Thyroid gland (tissue), 4 donors: ENCODE measurements at regions not wholly inside any gene's neighbourhood (a gene's known extent, or its start where the extent isn't known, plus 50 kb on each side); places are given as distances from the start of the nearest gene placed in this dataset.

Source experiments
- POLR2A ChIP-seq, 2 donors: fragments of 450-650 bp; IDR thresholded peaks; one replicate each; pipeline ENCODE4 v1.6.1; 2017; ENCODE audit warnings: antibody characterized with exemption in 2 of 2, mild to moderate bottlenecking in 2 of 2, moderate library complexity in 1 of 2
- TF ChIP-seq, protein P1 (sequence below), 6 experiments: fragments of 200-600 bp in 3 of 6; fragments of 450-650 bp in 3 of 6; sonication (generic) in 3 of 6; IDR thresholded peaks; one replicate each; pipeline ENCODE4 v1.5.1; 2016 to 2019; ENCODE audit warnings: antibody characterized with exemption in 6 of 6, mild to moderate bottlenecking in 2 of 6, inconsistent platforms in 1 of 6, moderate library complexity in 1 of 6

DNA sequence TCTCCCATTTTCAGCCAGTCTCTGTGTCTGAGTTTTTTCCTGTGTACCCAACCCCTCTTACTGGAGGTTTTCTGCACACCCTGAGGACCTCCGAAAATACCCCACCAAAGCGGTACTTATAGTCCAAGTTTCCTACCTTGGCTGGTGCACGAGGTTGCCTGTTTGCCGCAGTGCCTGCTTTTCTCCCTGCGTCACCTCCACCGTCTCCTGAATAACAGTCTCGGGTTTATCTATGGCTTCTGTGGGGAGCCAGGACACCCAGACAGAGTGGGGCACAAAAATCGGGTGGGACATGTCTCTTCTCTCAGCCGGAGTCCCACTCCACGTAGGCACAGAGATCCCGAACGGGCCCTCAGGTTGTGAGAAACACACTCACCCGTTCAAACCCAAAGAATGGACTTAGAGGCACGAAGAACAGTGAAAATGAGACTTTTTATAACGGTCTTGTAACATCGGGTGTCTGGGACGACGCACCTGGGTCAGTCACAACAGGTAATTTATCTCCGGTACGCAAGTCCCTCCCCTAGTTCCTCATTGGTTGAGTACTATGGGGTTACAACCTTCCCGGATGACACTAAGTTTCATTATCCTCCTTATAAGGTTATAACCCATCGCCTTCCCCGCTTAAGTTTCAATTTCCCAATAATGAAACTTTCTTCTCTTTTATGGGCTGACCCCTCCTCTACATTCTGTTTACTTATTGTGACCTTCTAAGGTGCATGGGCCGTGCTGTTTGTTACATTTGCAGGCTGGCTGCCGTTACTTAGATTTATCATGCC lies 970.2 kb upstream of the COX7C start:
- TF ChIP-seq POLR2A (IDR thresholded peaks at IDR 0.05) = no peak
- TF ChIP-seq, protein P1, sequence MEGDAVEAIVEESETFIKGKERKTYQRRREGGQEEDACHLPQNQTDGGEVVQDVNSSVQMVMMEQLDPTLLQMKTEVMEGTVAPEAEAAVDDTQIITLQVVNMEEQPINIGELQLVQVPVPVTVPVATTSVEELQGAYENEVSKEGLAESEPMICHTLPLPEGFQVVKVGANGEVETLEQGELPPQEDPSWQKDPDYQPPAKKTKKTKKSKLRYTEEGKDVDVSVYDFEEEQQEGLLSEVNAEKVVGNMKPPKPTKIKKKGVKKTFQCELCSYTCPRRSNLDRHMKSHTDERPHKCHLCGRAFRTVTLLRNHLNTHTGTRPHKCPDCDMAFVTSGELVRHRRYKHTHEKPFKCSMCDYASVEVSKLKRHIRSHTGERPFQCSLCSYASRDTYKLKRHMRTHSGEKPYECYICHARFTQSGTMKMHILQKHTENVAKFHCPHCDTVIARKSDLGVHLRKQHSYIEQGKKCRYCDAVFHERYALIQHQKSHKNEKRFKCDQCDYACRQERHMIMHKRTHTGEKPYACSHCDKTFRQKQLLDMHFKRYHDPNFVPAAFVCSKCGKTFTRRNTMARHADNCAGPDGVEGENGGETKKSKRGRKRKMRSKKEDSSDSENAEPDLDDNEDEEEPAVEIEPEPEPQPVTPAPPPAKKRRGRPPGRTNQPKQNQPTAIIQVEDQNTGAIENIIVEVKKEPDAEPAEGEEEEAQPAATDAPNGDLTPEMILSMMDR (IDR thresholded peaks at IDR 0.05) = no peak
